OCI-LY1 (cell line): ENCODE measurements at regions not wholly inside any gene's neighbourhood (a gene's known extent, or its start where the extent isn't known, plus 50 kb on each side); places are given as distances from the start of the nearest gene placed in this dataset.

Experiments used
- EZH2 ChIP-seq: fragments of 200-600 bp; sonication (generic), shearing (Covaris generic); IDR thresholded peaks from 2 replicates; pipeline ENCODE4 v1.8.0; 2017; ENCODE audit warnings: borderline replicate concordance, mixed run types, mild to moderate bottlenecking, antibody characterized with exemption, low read length, moderate library complexity, mixed read lengths
- TF ChIP-seq, protein P1 (sequence below): fragments of 200-600 bp; sonication (generic), shearing (Covaris generic); IDR thresholded peaks from 2 replicates; pipeline ENCODE4 v1.5.1; 2017; ENCODE audit warnings: mild to moderate bottlenecking, antibody characterized with exemption, low read length, moderate library complexity, mixed read lengths

- TF ChIP-seq, protein P1, sequence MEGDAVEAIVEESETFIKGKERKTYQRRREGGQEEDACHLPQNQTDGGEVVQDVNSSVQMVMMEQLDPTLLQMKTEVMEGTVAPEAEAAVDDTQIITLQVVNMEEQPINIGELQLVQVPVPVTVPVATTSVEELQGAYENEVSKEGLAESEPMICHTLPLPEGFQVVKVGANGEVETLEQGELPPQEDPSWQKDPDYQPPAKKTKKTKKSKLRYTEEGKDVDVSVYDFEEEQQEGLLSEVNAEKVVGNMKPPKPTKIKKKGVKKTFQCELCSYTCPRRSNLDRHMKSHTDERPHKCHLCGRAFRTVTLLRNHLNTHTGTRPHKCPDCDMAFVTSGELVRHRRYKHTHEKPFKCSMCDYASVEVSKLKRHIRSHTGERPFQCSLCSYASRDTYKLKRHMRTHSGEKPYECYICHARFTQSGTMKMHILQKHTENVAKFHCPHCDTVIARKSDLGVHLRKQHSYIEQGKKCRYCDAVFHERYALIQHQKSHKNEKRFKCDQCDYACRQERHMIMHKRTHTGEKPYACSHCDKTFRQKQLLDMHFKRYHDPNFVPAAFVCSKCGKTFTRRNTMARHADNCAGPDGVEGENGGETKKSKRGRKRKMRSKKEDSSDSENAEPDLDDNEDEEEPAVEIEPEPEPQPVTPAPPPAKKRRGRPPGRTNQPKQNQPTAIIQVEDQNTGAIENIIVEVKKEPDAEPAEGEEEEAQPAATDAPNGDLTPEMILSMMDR: no peak
- no peak for TF ChIP-seq EZH2
Measured at GRCh38 chr5:126115059-126115629, 308.1 kb upstream of the GRAMD2B start.
